GM21367 (cell line): ENCODE measurements at regions not wholly inside any gene's neighbourhood (a gene's known extent, or its start where the extent isn't known, plus 50 kb on each side); places are given as distances from the start of the nearest gene placed in this dataset.
"Not testable (repeated sequence)": the region's sequence is repeated elsewhere in the genome, so short reads cannot be mapped to it uniquely, and the experiment has no call there.

Experiments used
- ATAC-seq: cut with Tn5 transposase; IDR thresholded peaks from one replicate; pipeline ENCODE4 v1.9.1; 2021; ENCODE audit not compliant: unreplicated experiment

DNA sequence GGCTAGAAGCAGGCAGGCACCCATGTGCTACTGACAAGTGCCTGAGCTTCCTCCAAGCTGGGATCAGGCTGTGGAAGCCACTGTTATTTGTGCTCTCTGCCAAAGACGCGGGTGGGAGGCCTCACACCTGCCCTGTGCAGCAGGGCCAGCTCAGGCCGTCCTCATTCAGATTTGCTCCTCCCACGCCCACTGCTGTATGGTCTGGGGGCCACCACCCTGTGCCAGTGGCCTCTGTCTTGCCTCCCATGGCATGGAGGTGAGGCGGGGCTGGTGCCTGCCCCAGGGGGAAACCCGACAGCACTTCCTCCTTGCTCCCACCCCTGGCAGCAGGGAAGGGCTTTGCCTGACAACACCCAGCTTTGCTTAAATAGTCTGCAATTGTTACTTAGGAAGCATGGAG lies 356.5 kb upstream of the CDH8 start:
- no peak for ATAC-seq

DNA sequence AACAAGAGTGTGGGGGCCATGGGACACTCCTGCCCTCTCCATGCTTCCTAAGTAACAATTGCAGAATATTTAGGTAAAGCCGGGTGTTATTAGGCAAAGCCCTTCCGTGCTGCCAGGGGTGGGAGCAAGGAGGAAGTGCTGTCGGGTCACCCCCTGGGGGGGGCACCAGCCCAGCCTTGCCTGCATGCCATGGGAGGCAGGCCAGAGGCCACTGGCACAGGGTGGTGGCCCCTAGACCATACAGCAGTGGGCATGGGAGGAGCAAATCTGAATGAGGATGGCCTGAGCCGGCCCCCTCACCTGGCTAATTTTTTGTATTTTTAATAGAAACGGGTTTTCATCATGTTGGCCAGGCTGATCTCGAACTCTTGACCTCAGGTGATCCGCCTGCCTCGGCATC lies 355.7 kb upstream of the CDH8 start:
- no peak for ATAC-seq

DNA sequence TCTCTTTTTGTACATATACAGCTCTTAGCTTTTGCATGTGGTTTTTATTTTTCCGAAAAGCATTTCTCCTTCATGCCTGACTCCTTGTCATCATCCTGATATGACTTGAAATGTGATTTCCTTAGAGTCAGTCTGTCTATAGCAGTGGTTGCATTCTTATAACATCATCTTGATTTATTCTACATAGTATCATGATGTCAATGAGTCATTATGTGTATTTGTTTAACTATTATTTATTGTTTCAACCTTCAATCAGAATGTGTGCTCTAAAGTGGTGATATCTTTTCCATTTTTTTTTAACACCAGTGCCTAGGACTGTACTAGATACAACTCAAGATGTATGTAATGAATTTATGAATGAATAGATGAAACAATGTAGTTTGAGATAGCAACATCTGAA lies 354.9 kb upstream of the CDH8 start:
- no peak for ATAC-seq

DNA sequence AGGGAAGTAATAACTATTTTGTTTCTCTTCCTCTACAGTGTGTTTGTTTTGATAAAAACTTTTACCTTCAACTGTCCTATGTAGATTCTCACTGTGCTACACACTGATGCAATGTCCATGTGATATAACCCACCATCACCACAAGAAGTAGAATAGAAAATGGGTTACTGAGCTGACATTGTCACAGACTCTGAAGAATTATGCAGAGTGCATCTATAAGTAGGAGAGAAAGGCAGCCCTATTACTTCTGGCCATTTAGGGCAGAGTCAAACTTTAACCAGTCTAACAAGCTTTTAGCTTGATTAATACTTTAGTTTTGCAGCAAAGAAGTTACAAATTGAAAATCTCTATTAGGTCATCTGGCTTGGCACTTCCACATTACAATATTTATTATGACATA lies 354.0 kb upstream of the CDH8 start:
- no peak for ATAC-seq

DNA sequence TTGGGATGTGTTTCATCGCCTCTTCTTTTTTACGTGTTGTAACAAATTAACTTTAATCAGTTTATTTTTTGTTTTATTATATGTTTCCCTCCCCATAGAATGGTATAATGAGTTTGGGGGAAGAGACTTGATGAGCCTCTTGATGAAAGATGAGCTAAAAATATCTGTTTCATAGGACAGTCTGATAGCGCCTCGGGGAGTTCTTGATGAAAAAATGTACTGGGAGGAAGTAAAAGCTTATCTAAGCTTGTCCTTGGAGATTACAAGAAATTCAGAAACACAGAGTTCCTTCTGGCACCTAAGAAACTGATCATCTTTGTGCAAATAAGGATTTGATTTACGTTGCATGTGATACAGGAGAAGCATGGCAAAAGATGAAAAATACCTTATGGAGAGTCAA lies 350.2 kb upstream of the CDH8 start:
- ATAC-seq: no peak

DNA sequence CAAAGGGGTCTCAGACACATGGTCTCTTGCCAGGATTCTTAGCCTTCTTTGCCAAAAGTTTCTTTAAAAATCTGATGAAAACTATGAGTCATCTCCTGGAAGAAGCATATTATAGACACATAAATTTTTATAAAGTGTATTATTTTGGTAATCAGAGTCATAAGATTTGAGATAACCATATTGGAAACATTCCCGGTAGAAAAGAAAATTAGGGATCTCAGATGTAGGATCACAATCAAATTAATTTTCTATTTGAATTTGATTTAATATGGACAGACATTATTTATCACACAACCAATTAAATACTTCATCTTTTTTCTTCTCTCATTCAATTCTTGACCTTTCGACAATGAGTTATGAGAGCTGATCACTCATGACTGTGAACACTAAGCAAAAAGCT lies 347.7 kb upstream of the CDH8 start:
- ATAC-seq: no peak

DNA sequence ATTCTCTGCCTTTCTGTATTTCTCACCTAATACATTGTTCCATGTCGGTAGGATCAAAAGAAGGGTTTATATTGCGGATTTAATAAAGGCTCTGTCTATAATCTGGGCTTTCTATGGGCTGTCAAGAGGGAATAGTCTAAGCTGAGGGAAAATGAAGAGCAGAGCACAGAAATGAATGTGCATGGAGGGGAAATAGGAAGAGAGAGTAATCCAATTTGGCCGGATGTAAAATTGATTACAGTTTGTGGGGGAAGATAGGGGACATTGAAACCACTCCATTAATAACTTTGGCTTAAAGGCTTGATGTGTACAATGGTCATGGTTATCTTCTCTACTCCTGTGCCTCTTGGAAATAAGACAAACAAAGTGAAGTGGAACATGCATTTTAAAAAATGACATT lies 334.2 kb upstream of the CDH8 start:
- ATAC-seq: no peak

DNA sequence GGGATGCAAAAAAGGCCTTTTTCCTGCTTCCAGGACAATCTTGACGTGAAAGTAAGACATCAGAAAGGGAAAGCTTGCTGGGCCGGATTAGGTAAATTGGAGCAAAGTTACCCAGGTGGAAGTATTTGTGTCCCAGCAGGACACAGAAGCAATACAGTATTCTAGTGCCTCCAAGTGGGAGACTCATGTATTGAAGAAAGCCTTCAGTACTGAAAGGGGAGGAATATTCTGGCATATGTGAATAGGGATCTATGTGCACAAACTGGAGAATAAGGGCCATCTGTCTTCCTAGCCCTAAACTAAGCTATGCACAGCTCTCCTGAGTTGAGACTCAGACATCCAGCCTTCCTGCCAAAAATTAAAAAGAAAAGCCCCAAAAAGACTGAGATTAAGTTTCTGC lies 327.3 kb upstream of the CDH8 start:
- ATAC-seq: no peak

DNA sequence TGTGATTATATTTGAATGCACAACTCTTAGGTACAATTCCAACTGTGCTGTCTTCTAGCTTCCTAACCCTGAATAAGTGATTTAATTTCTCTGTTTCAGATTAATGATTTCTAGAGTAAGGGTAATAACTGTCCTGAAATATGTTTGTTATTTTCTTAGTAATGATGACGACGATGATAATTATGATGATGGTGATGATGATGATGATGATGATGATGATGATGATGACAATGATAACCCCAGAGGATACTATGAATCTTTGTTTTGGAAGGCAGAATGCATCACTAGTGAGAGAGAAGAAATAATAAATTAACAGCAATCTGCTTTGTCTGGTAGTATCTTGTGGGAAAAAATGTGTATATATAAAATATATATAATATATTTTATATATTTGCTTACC lies 317.1 kb upstream of the CDH8 start:
- no peak for ATAC-seq

DNA sequence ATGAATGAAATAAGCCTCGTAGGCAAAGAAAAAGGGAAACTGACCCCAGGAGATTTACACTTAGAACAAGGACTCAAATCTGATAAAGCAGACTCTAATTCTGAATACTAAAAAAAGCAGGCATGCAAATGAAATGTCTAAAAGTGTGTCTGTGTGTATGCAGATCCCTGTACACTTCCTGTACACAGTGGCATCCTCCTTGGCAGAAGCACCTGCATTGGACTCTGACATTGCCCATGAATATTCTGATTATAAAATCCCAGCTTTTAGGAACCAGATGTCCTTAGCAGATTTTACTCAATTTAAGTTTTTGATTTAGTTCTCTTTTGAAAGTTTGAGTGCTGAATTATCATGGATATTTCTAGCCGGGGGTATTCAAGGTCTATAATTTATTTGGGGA lies 306.0 kb upstream of the CDH8 start:
- no peak for ATAC-seq

DNA sequence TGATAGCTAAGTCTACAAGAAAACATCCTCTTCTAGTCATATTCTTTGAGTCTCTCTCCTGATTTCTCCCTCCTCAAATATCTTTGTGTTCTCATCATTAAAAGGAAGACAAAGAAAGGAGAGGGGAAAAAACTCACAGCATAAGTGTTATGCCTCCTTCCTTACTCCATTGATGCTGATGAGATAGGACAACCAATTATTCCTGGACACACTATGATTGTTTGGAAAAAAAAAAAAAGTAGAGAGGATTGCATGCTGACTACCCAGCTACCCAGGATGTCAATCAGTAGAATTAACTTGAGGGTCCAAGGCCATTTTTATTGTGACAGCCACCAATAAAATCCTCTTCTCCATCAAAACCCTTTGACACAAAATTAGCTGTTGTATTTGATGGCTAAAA lies 299.1 kb upstream of the CDH8 start:
- ATAC-seq: no peak

DNA sequence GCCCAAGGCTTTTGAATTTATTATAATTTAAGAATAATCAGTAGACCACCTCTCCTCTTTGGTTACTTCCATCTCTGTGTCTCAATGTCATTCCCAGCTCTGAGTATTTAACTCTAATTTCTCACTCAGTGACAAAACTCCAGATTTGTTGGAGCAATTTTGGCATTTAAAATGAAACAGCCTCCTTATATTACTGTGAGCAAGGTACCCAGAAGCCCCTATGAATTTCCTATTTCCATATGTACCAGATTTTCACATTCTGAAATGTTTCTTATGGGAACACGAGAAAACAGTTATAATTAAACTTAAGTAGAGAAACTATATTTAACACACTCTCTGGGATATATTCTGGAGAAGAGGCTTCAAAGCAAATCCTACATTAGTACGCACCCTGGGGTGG lies 285.4 kb upstream of the CDH8 start:
- ATAC-seq: no peak

DNA sequence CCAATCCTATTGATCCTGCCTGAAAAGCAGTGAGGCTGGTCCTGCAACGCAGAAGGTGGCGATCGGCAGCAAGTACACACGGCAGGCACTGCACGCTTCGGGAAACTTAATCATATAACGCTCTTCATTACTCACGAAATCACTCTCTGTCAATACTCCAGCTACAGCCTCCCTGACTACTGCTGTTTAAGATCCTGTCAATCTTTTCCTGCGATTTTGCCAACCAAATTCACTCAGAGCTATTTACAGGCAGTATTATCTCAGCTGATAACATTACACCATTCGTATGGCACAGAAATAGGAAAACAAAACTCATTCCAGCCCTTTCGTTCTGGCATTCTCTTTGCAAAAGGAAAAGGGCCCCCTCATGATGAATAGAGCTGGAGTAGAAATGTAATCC lies 262.4 kb upstream of the CDH8 start:
- no peak for ATAC-seq

DNA sequence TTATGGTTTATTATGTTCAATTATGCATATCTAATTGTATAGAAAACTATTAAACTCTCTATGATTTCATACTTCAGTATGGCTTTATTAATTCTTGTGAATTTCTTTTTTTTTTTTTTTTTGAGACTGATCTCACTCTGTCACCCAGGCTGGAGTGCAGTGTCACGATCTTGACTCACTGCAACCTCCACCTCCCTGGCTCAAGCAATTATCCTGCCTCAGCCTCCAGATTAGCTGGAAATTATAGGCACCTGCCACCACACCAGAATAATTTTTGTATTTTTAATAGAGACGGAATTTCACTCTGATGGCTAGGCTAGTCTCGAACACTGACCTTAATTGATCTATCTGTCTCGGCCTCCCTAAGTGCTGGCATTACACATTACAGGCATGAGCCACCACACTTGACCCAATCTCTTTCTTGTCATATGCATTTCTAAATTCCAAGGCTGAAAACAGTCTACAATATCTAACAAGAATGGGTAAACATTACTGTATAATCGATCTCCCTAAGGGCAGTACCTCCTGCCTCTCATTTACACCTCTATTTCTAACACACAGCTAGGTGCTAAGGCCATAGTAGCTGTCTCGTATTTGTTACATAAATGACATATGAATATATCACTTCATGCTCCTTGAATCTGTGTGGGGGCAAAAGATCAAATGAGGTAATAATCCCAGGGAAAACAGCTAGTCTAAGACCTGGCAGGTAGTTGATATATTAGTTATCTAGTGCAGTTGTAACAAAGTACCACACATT lies 258.2 kb upstream of the CDH8 start:
- no peak for ATAC-seq

DNA sequence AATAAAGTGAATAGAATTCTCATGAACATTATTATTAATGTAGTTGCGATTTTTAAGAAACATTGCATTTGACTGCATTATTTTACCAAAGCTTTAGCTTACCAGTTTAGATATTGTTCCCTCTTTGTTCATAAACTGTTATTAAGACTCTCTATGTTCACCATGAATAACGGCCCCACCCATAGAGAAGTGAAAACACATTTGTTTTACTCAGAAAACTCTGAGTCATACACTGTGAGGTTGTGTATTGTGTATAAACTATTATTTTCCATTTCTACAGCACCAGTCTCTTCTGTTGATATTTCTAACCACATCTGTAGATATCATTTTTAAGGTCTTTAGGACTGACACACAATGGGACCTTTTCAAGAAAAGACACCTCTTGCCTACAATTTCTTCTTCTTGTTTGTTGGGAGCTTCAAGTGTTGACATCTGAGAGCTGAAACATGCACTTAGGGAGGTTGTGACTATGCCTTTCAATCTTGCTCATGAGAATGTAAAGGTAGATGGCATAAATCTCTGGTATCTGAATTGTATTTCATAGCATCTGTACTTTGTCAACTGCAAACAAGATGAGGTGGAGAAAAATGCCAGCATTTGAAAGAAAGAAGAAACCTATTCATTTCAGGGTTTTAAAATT lies 252.9 kb upstream of the CDH8 start:
- ATAC-seq: no peak

DNA sequence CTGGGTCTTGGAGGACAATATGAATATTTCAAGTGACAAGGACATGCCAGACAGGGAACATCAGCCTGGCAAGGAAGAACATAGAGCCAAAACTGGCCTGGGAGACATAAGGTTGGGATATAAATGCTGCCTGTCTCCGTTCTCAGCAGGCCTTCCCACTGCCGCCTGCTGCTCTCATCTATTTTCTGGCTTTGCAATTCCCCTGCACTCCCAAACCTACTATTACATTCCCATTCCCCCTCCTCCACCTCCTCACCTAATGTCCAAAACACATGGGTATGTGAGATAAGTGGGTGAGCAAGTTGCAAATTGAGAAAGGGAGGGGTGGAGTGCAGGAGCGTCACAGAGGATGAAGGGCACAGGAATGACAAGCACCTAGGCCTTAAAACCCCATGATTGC lies 244.3 kb upstream of the CDH8 start:
- no peak for ATAC-seq

DNA sequence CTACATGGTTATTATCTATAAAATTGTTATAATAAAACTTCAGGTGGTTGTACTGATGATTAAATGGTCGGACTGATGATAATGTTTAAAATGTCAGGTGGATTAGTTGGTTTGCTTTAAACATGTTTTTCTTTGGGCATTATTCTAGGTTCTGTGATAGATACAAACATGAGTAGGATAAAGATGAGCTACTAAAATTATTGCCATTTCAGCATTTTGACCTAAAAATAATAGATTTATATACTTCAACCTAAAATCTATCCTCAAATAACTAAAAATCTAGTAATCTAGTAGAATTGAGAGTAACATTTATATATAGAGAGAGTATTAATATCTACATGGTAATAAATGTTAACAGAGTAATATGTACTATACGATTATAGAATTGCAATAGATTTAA lies 241.7 kb upstream of the CDH8 start:
- ATAC-seq: no peak

DNA sequence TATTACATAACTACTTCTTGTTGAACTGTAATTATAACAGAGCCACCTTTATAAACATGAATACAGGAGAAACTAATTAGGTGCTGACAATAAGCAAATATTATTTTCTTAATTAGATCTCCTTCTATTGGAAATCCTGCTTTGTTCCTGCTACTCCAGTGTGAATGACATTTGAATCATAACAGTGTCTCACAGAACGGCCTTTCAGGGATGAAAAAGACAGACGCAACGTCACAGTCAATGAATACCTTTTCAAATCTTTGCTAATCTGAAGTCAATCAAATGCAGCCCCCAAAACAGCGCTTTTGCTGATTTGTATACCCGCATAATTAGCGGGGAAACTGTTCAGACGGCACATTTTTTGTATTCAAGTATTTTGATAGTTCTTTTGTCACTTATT lies 240.4 kb upstream of the CDH8 start:
- no peak for ATAC-seq

DNA sequence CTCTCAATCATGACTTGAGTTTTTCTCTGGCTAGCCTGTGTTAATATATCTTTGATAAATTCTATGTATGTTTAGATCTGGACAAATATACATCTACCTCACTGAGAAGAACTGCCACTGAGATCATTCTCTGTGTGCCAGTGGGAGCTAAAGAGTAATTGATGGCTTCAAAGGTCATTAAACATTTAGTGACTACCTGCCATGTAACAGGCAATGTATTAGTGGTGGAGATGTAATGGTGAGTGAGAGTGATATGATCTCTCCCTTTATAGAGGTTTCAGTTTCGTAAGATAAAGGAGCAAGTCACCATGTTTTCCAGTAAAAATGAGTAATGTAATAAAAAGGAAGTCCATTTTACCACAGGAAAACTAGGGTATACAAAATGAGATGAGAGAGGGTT lies 235.8 kb upstream of the CDH8 start:
- ATAC-seq: no peak

DNA sequence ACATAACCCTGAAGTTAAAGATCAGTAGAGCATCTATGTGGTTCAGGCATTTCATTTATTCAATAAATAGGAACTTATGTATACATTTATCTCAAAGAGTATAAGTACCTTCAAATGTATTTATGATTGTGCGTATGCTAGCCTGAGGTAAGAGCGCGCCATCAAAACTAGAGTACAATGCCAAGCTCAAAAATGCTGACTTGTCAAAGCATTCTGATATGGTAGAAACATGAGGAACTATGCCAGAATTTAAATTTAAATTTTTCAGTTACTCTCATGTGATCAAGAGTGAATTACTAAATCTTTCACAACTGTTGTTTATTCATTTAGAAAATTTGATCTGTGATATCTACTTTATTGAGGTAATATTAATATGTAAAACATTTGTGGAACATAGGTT lies 225.5 kb upstream of the CDH8 start:
- no peak for ATAC-seq

DNA sequence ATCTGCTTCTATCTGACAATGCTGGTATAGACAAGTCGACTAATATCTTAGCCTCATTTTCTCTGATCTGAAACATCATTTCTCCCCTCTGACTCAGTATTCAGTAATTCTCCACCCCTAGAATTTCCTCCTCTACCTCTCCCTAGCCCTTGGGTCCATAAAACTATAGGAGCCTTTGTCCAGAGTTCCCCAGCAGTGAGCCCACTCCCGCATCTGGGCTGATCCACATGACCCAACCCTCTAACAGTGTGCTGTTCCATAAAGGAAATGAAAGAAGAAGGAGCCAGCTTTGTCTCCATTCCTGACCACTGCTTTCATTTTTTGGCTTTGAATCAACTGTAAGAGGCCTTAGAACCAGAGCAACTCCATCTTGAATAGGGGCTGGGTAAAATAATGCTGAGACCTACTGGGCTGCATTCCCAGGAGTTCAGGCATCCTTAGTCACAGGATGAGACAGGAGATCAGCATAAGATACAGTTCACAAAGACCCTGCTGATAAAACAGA lies 222.7 kb upstream of the CDH8 start:
- not testable (repeated sequence) for ATAC-seq

DNA sequence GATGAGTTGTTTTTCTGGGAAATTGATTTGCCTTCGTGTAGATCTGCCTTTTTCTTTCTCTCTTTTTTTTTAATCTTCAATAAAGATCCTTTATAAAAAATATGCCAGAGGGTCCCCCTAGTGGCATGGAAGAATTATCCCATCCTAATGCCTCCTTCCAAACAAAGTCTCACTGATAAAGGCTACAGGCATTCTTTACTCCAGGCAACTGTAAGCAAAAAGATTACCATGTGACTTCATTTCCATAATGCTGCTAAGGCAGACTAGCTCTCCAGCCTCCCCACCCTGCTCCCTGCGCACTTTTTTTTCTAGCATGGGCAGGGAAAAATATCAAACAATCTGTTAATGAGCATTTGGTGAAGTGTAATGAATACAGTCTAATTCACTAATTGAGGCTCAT lies 220.2 kb upstream of the CDH8 start:
- ATAC-seq: no peak

DNA sequence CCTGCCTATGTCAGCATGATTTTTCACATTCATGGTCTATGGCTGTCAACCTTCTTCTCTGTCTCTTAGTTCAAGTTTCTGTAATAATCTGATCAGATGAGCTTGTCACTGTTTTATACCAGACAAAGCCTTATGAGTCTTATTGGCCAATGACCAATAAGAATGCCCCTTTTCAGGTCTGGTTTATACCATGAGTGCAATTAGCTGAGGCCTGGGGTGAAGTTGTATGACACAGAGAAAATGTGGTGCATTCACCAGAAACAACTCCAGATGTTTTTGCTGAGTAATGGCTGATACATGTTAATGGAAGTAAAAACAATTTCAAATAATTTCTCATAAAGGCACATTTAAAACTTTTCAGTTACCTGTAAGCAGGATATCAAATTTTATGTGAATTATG lies 218.6 kb upstream of the CDH8 start:
- no peak for ATAC-seq
